ENCODE measurements at regions not wholly inside any gene's neighbourhood (a gene's known extent, or its start where the extent isn't known, plus 50 kb on each side); places are given as distances from the start of the nearest gene placed in this dataset.

DNA sequence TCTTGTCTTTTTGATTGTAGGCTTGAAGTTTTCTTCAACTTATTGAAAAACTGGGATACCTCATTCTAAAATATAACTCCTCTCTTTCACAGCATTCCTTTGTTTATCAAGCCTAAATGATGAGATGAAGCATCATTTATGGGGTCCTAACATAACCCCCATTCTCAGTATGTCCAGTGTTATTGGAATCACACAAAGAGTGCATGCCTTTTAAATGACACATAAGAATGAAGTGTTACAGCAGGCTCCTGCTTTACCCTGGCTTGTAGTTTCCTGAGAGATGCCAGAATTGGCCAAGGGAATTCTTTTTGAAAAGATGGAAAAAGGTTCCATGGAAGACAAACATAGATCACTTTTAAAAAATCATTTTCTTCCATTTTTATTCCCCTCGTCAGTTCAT is 502.4 kb downstream of the BCKDHB start:
- Histone ChIP-seq H3K27ac (ENCODE audit: low read length) (no peak overlapping the region), H3K4me2 (ENCODE audit: low read length) (no peak overlapping the region), H3K36me3 (ENCODE audit: insufficient read depth, low read length) (no peaks in the 10 kb centered on the region), H3K27me3 (ENCODE audit: insufficient read depth, low read depth, low read length) (no peaks in the 10 kb centered on the region), H2AFZ (ENCODE audit: low read depth, low read length) (no peak overlapping the region), H3K9me3 (ENCODE audit: low read length) (no peaks in the 10 kb centered on the region), H3K9me2 (ENCODE audit: insufficient read depth, low read length) (no peaks in the 10 kb centered on the region), H4K20me1 (ENCODE audit: insufficient read depth) (no peaks in the 10 kb centered on the region), H3F3A (ENCODE audit: insufficient read depth, low read length, poor library complexity, severe bottlenecking) (no peaks in the 10 kb centered on the region), H3K4me3 (ENCODE audit: low read length) (no peak overlapping the region), H3K79me2 (replicated peaks; ENCODE audit: insufficient read depth, low read length) (no peaks in the 10 kb centered on the region), H3K9ac (ENCODE audit: low read length) (no peak overlapping the region)
- TF ChIP-seq, protein P1, sequence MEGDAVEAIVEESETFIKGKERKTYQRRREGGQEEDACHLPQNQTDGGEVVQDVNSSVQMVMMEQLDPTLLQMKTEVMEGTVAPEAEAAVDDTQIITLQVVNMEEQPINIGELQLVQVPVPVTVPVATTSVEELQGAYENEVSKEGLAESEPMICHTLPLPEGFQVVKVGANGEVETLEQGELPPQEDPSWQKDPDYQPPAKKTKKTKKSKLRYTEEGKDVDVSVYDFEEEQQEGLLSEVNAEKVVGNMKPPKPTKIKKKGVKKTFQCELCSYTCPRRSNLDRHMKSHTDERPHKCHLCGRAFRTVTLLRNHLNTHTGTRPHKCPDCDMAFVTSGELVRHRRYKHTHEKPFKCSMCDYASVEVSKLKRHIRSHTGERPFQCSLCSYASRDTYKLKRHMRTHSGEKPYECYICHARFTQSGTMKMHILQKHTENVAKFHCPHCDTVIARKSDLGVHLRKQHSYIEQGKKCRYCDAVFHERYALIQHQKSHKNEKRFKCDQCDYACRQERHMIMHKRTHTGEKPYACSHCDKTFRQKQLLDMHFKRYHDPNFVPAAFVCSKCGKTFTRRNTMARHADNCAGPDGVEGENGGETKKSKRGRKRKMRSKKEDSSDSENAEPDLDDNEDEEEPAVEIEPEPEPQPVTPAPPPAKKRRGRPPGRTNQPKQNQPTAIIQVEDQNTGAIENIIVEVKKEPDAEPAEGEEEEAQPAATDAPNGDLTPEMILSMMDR (IDR thresholded peaks at IDR 0.05; ENCODE audit: poor library complexity, severe bottlenecking): no peak
- TF ChIP-seq RAD21 (conservative IDR thresholded peaks at IDR 0.05) (no peak), SMC3 (conservative IDR thresholded peaks at IDR 0.05; ENCODE audit: poor library complexity) (no peak), TAF1 (IDR thresholded peaks at IDR 0.05; ENCODE audit: low read depth) (no peak), EZH2 (IDR thresholded peaks at IDR 0.05; ENCODE audit: borderline replicate concordance, insufficient read depth, low read length, poor library complexity, severe bottlenecking) (no peak), POLR2AphosphoS5 (IDR thresholded peaks at IDR 0.05) (no peak), EP300 (conservative IDR thresholded peaks at IDR 0.05; ENCODE audit: poor library complexity, severe bottlenecking) (no peak), MXI1 (conservative IDR thresholded peaks at IDR 0.05; ENCODE audit: poor library complexity, severe bottlenecking) (no peak)
- TF ChIP-seq, protein P2, sequence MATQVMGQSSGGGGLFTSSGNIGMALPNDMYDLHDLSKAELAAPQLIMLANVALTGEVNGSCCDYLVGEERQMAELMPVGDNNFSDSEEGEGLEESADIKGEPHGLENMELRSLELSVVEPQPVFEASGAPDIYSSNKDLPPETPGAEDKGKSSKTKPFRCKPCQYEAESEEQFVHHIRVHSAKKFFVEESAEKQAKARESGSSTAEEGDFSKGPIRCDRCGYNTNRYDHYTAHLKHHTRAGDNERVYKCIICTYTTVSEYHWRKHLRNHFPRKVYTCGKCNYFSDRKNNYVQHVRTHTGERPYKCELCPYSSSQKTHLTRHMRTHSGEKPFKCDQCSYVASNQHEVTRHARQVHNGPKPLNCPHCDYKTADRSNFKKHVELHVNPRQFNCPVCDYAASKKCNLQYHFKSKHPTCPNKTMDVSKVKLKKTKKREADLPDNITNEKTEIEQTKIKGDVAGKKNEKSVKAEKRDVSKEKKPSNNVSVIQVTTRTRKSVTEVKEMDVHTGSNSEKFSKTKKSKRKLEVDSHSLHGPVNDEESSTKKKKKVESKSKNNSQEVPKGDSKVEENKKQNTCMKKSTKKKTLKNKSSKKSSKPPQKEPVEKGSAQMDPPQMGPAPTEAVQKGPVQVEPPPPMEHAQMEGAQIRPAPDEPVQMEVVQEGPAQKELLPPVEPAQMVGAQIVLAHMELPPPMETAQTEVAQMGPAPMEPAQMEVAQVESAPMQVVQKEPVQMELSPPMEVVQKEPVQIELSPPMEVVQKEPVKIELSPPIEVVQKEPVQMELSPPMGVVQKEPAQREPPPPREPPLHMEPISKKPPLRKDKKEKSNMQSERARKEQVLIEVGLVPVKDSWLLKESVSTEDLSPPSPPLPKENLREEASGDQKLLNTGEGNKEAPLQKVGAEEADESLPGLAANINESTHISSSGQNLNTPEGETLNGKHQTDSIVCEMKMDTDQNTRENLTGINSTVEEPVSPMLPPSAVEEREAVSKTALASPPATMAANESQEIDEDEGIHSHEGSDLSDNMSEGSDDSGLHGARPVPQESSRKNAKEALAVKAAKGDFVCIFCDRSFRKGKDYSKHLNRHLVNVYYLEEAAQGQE (IDR thresholded peaks at IDR 0.05; ENCODE audit: borderline replicate concordance): no peak

DNA sequence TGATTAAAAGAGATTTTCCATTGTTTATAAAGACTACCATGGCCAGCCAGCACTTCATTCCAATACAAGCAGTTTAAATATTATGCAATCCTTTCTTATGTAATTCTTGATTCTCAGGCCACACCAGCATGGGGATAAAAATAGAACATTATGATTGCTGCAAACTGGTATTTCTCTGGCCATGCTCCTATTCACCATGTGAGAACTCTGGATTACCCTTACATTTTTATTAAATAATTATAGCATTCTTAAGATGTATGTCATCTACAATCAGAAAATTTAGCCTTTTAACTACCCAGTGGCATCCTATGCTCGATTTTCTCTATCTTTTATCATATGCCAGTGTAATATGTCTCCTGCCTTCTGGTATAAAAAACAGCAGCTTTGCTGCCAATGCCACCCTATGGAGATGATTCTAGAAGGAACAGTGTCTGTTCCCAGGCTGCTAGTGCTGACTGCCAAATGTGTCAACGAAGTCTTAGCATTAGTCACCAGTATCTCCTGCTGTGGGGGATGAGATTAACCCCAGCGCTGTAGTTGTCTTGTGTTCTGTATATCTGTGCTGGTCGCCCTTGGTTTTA is 501.4 kb downstream of the BCKDHB start:
- no peak overlapping the region for H3K27ac ChIP-seq (ENCODE audit: low read length)
- no peaks in the 10 kb centered on the region for H3F3A ChIP-seq (ENCODE audit: insufficient read depth, low read length, poor library complexity, severe bottlenecking)
- H3K9ac ChIP-seq (ENCODE audit: low read length): no peak overlapping the region
- TF ChIP-seq SMC3 (conservative IDR thresholded peaks at IDR 0.05; ENCODE audit: poor library complexity): no peak
- TF ChIP-seq MXI1 (conservative IDR thresholded peaks at IDR 0.05; ENCODE audit: poor library complexity, severe bottlenecking): no peak
- no peak for TF ChIP-seq TAF1 (IDR thresholded peaks at IDR 0.05; ENCODE audit: low read depth)
- no peaks in the 10 kb centered on the region for H4K20me1 ChIP-seq (ENCODE audit: insufficient read depth)
- H3K36me3 ChIP-seq (ENCODE audit: insufficient read depth, low read length): no peaks in the 10 kb centered on the region
- no peaks in the 10 kb centered on the region for H3K9me3 ChIP-seq (ENCODE audit: low read length)
- H2AFZ ChIP-seq (ENCODE audit: low read depth, low read length): no peak overlapping the region
- H3K9me2 ChIP-seq (ENCODE audit: insufficient read depth, low read length): no peaks in the 10 kb centered on the region
- no peak overlapping the region for H3K4me3 ChIP-seq (ENCODE audit: low read length)
- H3K27me3 ChIP-seq (ENCODE audit: insufficient read depth, low read depth, low read length): no peaks in the 10 kb centered on the region
- H3K4me2 ChIP-seq (ENCODE audit: low read length): no peak overlapping the region
- H3K79me2 ChIP-seq (replicated peaks; ENCODE audit: insufficient read depth, low read length): no peaks in the 10 kb centered on the region
